HG02970 (cell line): ENCODE measurements at regions not wholly inside any gene's neighbourhood (a gene's known extent, or its start where the extent isn't known, plus 50 kb on each side); places are given as distances from the start of the nearest gene placed in this dataset.
A peak's percentile ranks its signal among the peaks of the same experiment; 100 is the strongest.

Experiments used
- ATAC-seq: cut with Tn5 transposase; IDR thresholded peaks from one replicate; pipeline ENCODE4 v1.9.1; 2021; ENCODE audit warnings: mild to moderate bottlenecking, moderate library complexity, moderate number of reproducible peaks; ENCODE audit not compliant: unreplicated experiment, low FRiP score

- ATAC-seq: no peak
Observed at GRCh38 chrX:6793000-6793399, 258.1 kb upstream of the VCX3A start.

DNA sequence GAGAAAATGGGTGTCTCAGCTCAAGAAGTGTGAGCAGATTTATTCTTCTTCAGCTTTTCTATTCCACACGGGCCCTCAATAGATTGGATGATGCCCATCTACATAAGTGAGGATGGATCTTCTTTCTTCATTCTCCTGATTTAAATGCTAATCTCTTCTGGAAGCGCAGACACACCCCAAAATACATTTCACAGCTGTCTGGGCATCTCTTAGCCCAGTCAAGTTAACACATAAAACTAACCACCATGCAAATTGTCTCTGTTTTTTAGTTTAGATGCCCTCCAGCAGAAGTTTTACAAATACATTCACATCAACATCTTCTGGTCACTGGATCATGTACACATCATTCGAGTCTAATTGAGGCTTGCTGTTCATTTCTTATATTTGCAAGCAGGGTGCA is 249.0 kb upstream of the VCX3A start:
- no peak for ATAC-seq

DNA sequence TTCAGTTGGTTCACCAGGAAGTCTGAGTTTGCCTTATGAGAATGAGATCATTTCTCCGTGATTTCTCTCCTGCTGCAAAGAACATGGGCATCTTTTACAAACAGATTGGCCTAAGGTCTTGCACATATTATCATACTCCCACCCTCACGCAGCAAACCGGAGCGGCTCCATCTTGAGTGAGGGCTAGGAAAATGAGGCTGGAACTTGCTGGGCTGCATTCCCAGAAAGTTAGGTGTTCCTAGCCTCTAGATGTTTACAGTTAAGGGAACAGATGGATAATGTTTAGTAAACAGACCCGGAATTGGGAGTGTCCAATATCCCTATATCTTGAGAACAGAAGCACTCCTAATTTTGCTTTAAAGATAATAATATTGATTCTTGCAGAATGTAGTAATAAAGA is 247.9 kb upstream of the VCX3A start:
- no peak for ATAC-seq

- no peak for ATAC-seq
Observed at GRCh38 chrX:6778544-6779503, 243.9 kb upstream of the VCX3A start.

GRCh38 chrX:6777238-6778002 is 242.5 kb upstream of the VCX3A start:
- ATAC-seq: no peak

GRCh38 chrX:6770936-6771335 is 236.0 kb upstream of the VCX3A start:
- ATAC-seq: no peak

GRCh38 chrX:6768881-6769280 is 234.0 kb upstream of the VCX3A start:
- no peak for ATAC-seq

- ATAC-seq: no peak
Observed at GRCh38 chrX:6761251-6761650, 226.3 kb upstream of the VCX3A start.

- ATAC-seq: no peak
Observed at GRCh38 chrX:6759655-6760375, 224.9 kb upstream of the VCX3A start.

DNA sequence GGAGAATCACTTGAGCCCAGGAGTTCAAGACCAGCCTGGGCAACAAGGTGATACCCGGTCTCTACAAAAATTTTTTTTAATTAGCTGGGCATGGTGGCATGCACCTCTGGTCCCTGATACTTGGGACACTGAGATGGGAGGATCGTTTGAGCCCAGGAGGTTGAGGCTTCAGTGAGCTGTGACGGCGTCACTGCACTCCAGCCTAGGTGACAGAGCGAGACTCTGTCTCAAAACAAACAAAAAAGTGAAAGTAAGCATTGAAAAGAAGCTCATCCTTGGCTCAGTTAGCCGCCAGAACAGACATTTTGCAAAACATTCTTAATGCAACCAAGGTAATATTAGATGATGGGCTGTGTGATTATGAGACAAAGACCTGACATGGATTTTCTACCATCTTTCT is 223.3 kb upstream of the VCX3A start:
- ATAC-seq: no peak

- no peak for ATAC-seq
Observed at GRCh38 chrX:6757631-6758030, 222.7 kb upstream of the VCX3A start.

DNA sequence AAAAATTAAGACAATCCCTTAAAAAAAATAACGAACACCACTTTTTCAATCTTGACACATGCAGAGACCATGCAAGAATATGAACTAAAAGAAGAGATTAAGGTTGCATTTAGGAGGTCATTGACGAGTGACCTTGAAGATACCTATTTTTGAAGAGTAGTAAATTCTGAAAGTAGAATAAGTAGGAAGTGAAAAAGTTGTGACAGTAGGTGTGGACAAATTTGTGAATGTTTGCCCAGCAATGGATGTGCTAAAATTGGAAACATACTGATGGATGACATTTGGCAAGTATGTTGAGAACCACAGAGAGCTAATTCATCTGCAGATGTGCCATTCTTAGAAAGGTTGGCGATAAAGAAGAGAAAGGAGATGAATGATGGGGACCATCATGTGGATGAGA is 213.7 kb upstream of the VCX3A start:
- no peak for ATAC-seq

DNA sequence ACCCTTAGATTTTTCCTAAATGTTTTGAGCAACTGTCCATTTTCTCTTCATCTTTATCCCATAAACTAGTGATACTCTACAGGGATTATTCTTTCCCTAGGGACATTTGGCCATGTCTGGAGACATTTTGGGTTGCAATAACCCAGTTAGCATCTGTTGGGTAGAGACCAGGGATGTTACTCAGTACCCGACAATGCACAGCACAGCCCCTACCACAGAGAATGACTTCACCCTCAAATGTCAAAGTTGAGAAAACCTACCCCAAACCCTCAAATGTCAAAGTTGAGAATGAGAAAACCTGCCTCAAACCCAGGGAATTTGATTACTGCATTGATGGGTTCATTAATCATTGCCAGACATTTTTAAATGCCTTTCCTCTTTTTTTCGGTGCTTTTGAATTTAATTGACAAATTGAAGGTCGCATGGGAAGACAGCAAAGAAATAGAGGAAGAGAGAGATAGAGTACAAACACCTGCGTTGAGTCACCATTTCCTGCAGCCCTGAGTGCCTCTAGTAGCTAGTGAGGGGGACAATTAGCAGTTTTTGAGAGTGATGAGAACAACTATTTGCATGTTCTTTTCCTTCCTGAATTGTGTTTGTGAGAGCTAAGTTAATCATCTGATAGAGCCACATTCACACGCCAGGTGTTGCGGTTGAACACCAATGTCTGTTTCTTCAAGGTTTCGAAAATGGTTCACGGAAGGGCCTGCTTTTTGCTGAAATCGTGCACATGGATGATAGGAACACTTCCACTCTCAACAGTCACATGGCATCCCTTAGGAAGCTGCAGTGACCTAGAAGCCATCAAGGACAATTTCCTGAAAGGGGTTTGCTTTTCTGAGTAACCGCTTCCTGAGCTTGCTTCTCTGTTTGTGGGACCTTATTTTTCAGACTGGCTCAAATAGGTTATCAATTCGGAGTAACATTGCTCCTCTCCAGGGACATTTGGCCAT is 203.9 kb upstream of the VCX3A start:
- peak; percentile 99 for ATAC-seq

DNA sequence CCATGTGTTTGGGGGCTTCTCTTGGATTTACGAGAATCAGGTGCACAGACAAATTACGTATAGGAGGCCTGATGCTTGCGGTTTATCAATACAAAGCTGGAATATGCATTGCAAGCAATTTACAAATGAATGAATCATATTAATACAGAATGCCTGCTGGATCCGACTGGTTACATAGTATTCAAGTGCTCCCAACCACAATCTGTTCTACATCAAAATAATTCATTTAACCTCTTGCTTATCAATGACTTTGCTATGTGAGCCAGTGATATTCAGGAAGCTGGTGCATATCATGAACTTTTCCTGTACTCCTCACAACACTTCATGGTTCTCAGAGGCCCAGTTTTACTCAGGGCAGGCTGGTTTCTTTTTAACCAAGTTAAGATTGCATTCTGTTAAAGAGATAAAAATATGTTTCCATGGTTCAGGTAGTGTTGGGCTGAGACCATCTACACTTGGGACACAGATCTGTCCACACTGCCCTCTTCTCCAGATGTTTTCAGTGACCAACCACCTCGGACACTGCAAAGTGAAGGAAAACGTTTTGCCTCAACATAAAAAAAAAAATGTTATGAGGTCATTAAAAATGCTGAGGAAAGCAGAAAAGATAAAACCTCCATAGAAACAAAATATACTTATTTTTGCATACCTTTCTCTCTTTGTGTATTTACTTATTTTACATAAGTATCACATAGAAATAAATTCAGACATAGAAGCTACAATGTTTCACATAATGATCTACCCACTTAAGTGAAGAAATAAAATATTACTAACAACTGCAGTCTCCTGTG is 200.1 kb upstream of the VCX3A start:
- ATAC-seq: no peak

DNA sequence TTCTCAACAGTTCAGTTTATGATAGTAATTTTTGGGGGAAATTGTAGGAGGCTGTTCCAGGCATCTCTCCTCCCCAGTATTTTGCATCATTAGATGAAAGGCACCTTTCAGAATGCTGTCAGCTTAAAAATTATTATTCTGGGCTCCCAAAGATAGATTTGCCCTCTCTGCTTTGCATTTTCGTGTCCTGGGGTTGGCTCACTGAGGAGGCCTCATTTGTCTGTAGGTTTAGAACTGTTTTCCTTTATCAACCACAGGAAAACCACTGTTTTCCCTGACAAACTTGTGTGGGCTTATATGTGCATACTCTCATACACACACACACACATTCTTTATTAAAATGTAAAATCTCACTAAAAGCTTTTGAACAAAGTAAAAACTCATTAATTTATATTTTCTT is 197.2 kb upstream of the VCX3A start:
- ATAC-seq: no peak

DNA sequence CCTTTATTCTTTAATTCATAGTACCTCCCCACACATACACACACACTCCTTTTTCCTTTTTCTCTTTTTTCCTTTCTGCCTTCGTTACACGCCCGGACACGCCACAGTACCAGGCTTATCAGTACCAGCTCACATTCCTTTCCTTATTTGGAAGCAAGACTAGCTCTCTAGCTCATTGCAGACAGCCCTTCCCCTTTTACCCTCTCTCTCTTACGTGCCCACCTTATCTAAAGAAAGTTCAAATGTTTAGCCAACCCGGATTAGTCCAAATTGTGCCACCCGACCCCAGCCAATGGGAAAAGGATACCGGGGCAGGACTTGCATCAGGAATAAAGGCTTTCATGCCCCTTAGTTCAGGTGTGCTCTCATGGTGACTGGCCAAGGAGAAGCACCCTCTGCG is 194.7 kb upstream of the VCX3A start:
- ATAC-seq: no peak

GRCh38 chrX:6718766-6719165 is 183.8 kb upstream of the VCX3A start:
- peak; percentile 60 for ATAC-seq

DNA sequence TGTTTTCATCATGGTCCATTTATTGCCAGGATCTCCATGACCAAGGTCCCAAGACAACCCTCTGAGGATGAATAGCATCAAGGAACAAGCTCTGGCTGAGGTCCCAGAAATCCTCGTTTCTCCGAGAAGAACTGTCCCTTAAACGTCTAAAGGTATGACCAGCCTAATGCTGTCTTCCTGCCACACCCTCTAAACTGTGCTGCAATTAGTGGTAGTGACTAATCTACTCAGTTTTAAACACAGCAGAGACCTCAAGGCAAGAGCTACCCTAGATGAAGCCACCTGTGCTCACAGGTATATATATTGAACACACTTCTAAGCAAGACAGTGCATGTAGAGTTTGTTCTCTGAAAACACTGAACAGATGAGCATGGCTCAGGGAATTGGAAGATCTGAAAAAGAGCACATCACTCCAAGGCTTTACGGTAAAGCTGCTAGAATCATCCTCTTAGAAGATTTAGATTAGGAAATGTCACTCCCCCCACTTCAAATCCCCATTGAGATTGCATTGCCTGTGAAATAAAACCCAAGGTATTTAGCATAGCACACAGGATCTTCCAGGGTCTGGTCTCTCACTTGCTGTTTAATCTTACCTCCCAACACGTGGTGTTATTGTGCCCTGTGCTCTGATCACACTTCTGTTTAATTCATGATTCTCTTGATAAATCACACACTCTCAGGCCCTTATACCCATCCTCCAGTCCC is 173.9 kb upstream of the VCX3A start:
- ATAC-seq: no peak

DNA sequence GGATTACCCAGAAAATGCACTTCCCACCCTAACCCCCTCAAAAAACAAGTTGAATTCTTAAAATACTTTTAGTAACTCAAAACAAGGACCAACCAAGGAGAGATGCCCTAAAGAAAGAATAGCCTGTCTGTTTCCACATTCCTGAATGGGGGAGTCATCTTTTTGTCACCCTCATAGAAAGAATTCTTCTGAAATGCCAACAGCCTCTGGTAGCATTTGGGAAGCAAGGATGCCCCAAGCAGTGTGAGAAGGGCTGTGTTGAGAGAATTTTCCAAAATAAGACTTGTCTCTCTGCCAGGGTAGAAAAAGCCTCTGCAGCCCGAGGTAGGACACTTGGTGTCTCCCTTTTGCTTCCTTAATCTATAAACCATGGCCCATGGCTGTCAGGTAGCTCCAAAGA is 173.1 kb upstream of the VCX3A start:
- no peak for ATAC-seq
